Pons (tissue), 1 donor: ENCODE measurements at regions not wholly inside any gene's neighbourhood (a gene's known extent, or its start where the extent isn't known, plus 50 kb on each side); places are given as distances from the start of the nearest gene placed in this dataset.
A peak's percentile ranks its signal among the peaks of the same experiment; 100 is the strongest.

Experiments used
- DNase-seq: peaks from one replicate; pipeline ENCODE4 v3.0.0-alpha.2; 2016; ENCODE audit warnings: low spot score

DNA sequence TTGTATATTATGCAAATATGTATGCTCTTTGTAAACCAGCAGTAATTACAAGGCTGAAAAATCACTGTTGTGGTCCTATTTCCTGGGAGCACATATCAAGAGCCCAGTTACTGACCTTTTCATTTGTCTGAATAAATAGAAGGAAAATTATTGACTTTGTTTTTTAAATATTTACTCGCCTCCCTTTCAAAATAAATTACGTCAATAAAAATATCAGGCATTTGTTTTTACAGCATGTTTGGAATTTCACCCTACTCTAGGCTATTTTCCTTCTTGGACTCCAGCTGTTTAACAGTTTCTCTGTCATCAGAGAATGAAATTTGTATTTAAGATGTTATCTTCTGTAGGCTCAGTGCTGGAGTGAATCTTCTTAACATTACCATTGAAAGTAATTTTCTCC is 59.9 kb upstream of the LRATD1 start:
- DNase-seq = no peak

DNA sequence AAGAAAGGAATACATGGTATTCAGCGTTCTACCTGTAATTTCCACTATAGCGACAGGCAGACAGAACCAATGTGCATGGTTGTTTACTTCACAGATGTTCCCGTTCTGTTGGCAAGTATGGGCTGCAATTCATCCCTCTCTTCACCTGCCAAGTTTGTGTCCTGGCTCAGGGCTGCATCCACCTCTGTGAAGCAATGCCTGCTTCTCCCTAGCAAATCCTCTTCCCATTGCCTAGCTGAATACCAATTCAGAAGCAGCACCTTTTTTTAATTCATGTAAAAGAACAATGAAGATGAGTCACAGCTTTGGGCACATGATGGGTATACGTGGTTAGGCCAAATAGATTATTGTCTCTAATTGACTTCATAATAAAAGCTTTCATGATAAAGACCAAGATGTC is 54.7 kb upstream of the LRATD1 start:
- peak; percentile 7 for DNase-seq
